GM23338 (cell line): ENCODE measurements at regions not wholly inside any gene's neighbourhood (a gene's known extent, or its start where the extent isn't known, plus 50 kb on each side); places are given as distances from the start of the nearest gene placed in this dataset.

Source experiments
- ATAC-seq: fragments of 200-7000 bp; cut with Tn5 transposase; 3 replicates; pipeline ENCODE4 v1.9.1; 2020
- DNase-seq: peaks from one replicate; pipeline ENCODE4 v3.0.0-alpha.2; 2015; ENCODE audit warnings: low spot score
- H2AFZ ChIP-seq: fragments of 200-600 bp; sonication (generic); 2 replicates; pipeline ENCODE4 v1.8.0; 2016; ENCODE audit warnings: antibody characterized with exemption, mild to moderate bottlenecking, moderate library complexity
- H3F3A ChIP-seq: fragments of 200-600 bp; sonication (generic); replicated peaks from 2 replicates; pipeline ENCODE4 v1.8.0; 2017; ENCODE audit warnings: antibody characterized with exemption, mixed run types, low read depth
- H3K27ac ChIP-seq: fragments of 200-600 bp; sonication (generic); 2 replicates; pipeline ENCODE4 v1.6.1; 2016; ENCODE audit warnings: low read depth
- H3K27me3 ChIP-seq: fragments of 200-600 bp; sonication (generic); 2 replicates; pipeline ENCODE4 v1.8.0; 2016; ENCODE audit warnings: mild to moderate bottlenecking, mixed run types, moderate library complexity; ENCODE audit not compliant: insufficient read depth
- H3K36me3 ChIP-seq: fragments of 200-600 bp; sonication (generic); 2 replicates; pipeline ENCODE4 v1.8.0; 2016; ENCODE audit warnings: mild to moderate bottlenecking; ENCODE audit not compliant: insufficient read depth
- H3K4me1 ChIP-seq: fragments of 200-600 bp; sonication (generic); 2 replicates; pipeline ENCODE4 v1.8.0; 2016; ENCODE audit warnings: mild to moderate bottlenecking, moderate library complexity; ENCODE audit not compliant: insufficient read depth
- H3K4me2 ChIP-seq: fragments of 200-600 bp; sonication (generic); 2 replicates; pipeline ENCODE4 v1.7.1; 2017; ENCODE audit warnings: mixed run types
- H3K4me3 ChIP-seq: fragments of 200-600 bp; sonication (generic); 2 replicates; pipeline ENCODE4 v1.6.1; 2016; ENCODE audit warnings: mixed run types
- H3K79me2 ChIP-seq: fragments of 200-600 bp; sonication (generic); replicated peaks from 2 replicates; pipeline ENCODE4 v1.8.0; 2017; ENCODE audit warnings: mild to moderate bottlenecking; ENCODE audit not compliant: insufficient read depth
- H3K9me2 ChIP-seq: fragments of 200-600 bp; sonication (generic); 2 replicates; pipeline ENCODE4 v1.8.0; 2017; ENCODE audit not compliant: insufficient read depth
- H4K20me1 ChIP-seq: fragments of 200-600 bp; sonication (generic); replicated peaks from 2 replicates; pipeline ENCODE4 v1.8.0; 2017; ENCODE audit warnings: mild to moderate bottlenecking; ENCODE audit not compliant: insufficient read depth
- H3K27ac Mint-ChIP-seq: 2 replicates; pipeline ENCODE4 v1.8.0; 2020; ENCODE audit warnings: inconsistent platforms, mild to moderate bottlenecking, moderate library complexity, mixed read lengths
- H3K27me3 Mint-ChIP-seq: 3 replicates; pipeline ENCODE4 v1.8.0; 2022; ENCODE audit warnings: low read depth, mild to moderate bottlenecking, moderate library complexity, mixed read lengths, inconsistent platforms; ENCODE audit not compliant: insufficient read depth, poor library complexity
- H3K36me3 Mint-ChIP-seq: 3 replicates; pipeline ENCODE4 v1.8.0; 2021; ENCODE audit warnings: low read depth, mild to moderate bottlenecking, inconsistent platforms, moderate library complexity, mixed read lengths
- H3K4me1 Mint-ChIP-seq: 3 replicates; pipeline ENCODE4 v1.8.0; 2020; ENCODE audit warnings: mild to moderate bottlenecking, inconsistent platforms, mixed read lengths
- H3K4me3 Mint-ChIP-seq: 3 replicates; pipeline ENCODE4 v1.8.0; 2021; ENCODE audit warnings: moderate library complexity, mild to moderate bottlenecking, inconsistent platforms, mixed read lengths
- H3K9me3 Mint-ChIP-seq: 3 replicates; pipeline ENCODE4 v1.8.0; 2020; ENCODE audit warnings: moderate library complexity, mild to moderate bottlenecking, inconsistent platforms, mixed read lengths
- CTCF ChIP-seq, 2 experiments: fragments of 200-600 bp in 1 of 2; sonication (generic) in 1 of 2; conservative IDR thresholded peaks; 2 replicates each; pipeline versions ENCODE4 v1.5.1 to v1.6.1; 2016 to 2017; ENCODE audit warnings: antibody characterized with exemption in 2 of 2, low read depth in 2 of 2, mild to moderate bottlenecking in 2 of 2, moderate library complexity in 1 of 2
- EZH2phosphoT487 ChIP-seq: fragments of 200-600 bp; sonication (generic); IDR thresholded peaks from one replicate; pipeline ENCODE4 v1.8.1; 2018; ENCODE audit warnings: antibody characterized with exemption; ENCODE audit not compliant: unreplicated experiment
- JUNB ChIP-seq: IDR thresholded peaks from one replicate; pipeline ENCODE4 v1.6.1; 2016; ENCODE audit warnings: antibody characterized with exemption; ENCODE audit not compliant: unreplicated experiment
- NANOG ChIP-seq: IDR thresholded peaks from 2 replicates; pipeline ENCODE4 v1.6.1; 2016; ENCODE audit warnings: antibody characterized with exemption, borderline replicate concordance
- POLR2AphosphoS5 ChIP-seq: IDR thresholded peaks from 2 replicates; pipeline ENCODE4 v1.6.1; 2016; ENCODE audit warnings: antibody characterized with exemption, low read depth
- REST ChIP-seq: IDR thresholded peaks from one replicate; pipeline ENCODE4 v1.6.1; 2018; ENCODE audit warnings: antibody characterized with exemption; ENCODE audit not compliant: unreplicated experiment
- ZNF114 ChIP-seq: fragments of 250-450 bp; sonication (Bioruptor Pico); IDR thresholded peaks from 2 replicates; pipeline ENCODE4 v1.5.0; 2020; ENCODE audit warnings: mild to moderate bottlenecking, moderate library complexity
- ZNF331 ChIP-seq: fragments of 250-450 bp; sonication (Bioruptor Pico); IDR thresholded peaks from 2 replicates; pipeline ENCODE4 v1.5.0; 2020; ENCODE audit warnings: low read depth, mild to moderate bottlenecking, moderate library complexity
- TF ChIP-seq, protein P1 (sequence below): IDR thresholded peaks from 2 replicates; pipeline ENCODE4 v1.6.1; 2016; ENCODE audit warnings: antibody characterized with exemption

DNA sequence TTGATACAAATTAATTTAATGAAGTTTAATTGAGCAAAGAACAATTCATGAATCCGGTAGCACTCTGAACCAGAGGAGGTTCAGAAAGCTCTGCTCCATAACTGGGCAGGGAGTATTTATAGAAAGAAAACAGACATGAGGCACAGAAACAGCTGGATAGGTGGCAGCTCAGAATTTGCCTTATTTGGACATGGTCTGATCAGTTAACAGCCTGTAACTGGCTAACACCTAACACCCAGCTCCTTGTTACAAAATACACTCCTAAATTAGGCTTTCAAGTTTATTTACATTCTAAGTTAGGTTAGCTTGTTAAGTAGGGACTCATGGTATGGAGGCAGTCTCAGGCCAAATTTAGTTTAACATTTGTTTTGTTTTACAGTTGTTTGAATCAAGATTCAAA lies 67.8 kb upstream of the TMCC3 start (continued):
- no peak for TF ChIP-seq CTCF (conservative IDR thresholded peaks at IDR 0.05; ENCODE audit: low read depth in 2 of 2)

GRCh38 chr12:94717656-94718055 lies 67.3 kb upstream of the TMCC3 start:
- Histone ChIP-seq H3K9me2 (no peaks in the 10 kb centered on the region), H3K36me3 (no peaks in the 10 kb centered on the region), H2AFZ (no peak overlapping the region), H3K27ac (no peak overlapping the region), H3K4me3 (no peak overlapping the region), H3K27me3 (no peaks in the 10 kb centered on the region), H4K20me1 (no peaks in the 10 kb centered on the region), H3F3A (no peaks in the 10 kb centered on the region), H3K4me2 (no peak overlapping the region), H3K79me2 (no peaks in the 10 kb centered on the region), H3K4me1 (peaks cover 10% of the 10 kb centered on the region; the same call in 1 of the 2 replicates)
- H3K4me1 Mint-ChIP-seq: peaks cover 8% of the 10 kb centered on the region
- ATAC-seq: no peak
- DNase-seq: no peak
- no peak for TF ChIP-seq POLR2AphosphoS5
- no peak for TF ChIP-seq REST
- no peak for TF ChIP-seq NANOG
- TF ChIP-seq ZNF331 (CRISPR knock-in tag): no peak
- TF ChIP-seq JUNB: no peak
- TF ChIP-seq EZH2phosphoT487: no peak
- TF ChIP-seq ZNF114 (CRISPR knock-in tag): no peak
- TF ChIP-seq, protein P1, sequence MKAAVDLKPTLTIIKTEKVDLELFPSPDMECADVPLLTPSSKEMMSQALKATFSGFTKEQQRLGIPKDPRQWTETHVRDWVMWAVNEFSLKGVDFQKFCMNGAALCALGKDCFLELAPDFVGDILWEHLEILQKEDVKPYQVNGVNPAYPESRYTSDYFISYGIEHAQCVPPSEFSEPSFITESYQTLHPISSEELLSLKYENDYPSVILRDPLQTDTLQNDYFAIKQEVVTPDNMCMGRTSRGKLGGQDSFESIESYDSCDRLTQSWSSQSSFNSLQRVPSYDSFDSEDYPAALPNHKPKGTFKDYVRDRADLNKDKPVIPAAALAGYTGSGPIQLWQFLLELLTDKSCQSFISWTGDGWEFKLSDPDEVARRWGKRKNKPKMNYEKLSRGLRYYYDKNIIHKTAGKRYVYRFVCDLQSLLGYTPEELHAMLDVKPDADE: no peak
- H3K36me3 Mint-ChIP-seq: no peaks in the 10 kb centered on the region
- H3K4me3 Mint-ChIP-seq: no peak overlapping the region
- no peaks in the 10 kb centered on the region for H3K9me3 Mint-ChIP-seq
- no peak overlapping the region for H3K27ac Mint-ChIP-seq
- peaks cover 3% of the 10 kb centered on the region for H3K27me3 Mint-ChIP-seq
